ENCODE measurements at regions not wholly inside any gene's neighbourhood (a gene's known extent, or its start where the extent isn't known, plus 50 kb on each side); places are given as distances from the start of the nearest gene placed in this dataset.

DNA sequence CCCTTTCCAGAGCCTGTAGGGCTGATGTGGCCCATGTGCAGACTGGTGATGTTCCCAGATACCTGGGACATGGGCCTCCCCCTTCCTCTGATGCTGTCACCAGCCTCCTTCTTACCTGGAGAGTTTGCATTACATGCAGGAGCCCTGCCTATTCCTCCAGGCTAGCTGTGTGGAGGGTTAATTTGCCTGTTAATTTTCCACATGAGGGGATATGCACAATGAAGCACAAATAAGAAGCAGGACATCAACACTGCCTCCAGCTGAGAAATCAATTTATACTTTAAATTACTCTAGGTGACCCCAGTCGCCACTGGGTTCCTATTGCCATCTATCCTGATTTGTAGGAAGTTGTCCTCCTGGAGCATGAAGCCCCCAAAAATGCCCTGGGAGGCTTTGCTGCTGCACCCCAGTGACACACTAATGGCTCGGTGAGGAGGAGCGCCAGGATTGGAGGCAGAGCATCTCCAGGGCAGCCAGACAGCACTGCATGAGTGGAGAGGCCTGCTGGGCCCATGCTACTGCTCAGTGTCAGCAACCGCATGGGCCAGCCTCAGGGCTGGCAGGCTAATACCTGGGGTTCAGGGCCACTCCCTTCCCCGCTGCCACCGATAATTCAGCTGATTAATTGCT lies 101.6 kb upstream of the USP47 start:
- ATAC-seq, result no peak
- no peak for TF ChIP-seq ZNF70 (CRISPR knock-in tag; IDR thresholded peaks at IDR 0.05)
- TF ChIP-seq PPARA (CRISPR knock-in tag; IDR thresholded peaks at IDR 0.05; ENCODE audit: borderline replicate concordance), result no peak
- TF ChIP-seq CREB5 (CRISPR knock-in tag; IDR thresholded peaks at IDR 0.05; ENCODE audit: low read depth), result no peak
- TF ChIP-seq, protein P1, sequence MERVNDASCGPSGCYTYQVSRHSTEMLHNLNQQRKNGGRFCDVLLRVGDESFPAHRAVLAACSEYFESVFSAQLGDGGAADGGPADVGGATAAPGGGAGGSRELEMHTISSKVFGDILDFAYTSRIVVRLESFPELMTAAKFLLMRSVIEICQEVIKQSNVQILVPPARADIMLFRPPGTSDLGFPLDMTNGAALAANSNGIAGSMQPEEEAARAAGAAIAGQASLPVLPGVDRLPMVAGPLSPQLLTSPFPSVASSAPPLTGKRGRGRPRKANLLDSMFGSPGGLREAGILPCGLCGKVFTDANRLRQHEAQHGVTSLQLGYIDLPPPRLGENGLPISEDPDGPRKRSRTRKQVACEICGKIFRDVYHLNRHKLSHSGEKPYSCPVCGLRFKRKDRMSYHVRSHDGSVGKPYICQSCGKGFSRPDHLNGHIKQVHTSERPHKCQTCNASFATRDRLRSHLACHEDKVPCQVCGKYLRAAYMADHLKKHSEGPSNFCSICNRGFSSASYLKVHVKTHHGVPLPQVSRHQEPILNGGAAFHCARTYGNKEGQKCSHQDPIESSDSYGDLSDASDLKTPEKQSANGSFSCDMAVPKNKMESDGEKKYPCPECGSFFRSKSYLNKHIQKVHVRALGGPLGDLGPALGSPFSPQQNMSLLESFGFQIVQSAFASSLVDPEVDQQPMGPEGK (CRISPR knock-in tag; IDR thresholded peaks at IDR 0.05; ENCODE audit: borderline replicate concordance), result no peak
- no peak for TF ChIP-seq OSR1 (CRISPR knock-in tag; IDR thresholded peaks at IDR 0.05)

GRCh38 chr11:11738370-11738769 lies 103.4 kb upstream of the USP47 start:
- ATAC-seq, result no peak

More at GRCh38 chr11:11738370-11738769, 103.4 kb upstream of the USP47 start:
- TF ChIP-seq ZFP30 (CRISPR knock-in tag; IDR thresholded peaks at IDR 0.05) (no peak), PPARA (CRISPR knock-in tag; IDR thresholded peaks at IDR 0.05; ENCODE audit: borderline replicate concordance) (no peak), TCF4 (CRISPR knock-in tag; IDR thresholded peaks at IDR 0.05; ENCODE audit: borderline replicate concordance) (no peak), RARB (CRISPR knock-in tag; IDR thresholded peaks at IDR 0.05) (no peak), GLIS3 (CRISPR knock-in tag; IDR thresholded peaks at IDR 0.05) (no peak), ZFP3 (CRISPR knock-in tag; IDR thresholded peaks at IDR 0.05) (no peak), ZNF70 (CRISPR knock-in tag; IDR thresholded peaks at IDR 0.05) (no peak), CREB5 (CRISPR knock-in tag; IDR thresholded peaks at IDR 0.05; ENCODE audit: low read depth) (no peak), ESRRG (CRISPR knock-in tag; IDR thresholded peaks at IDR 0.05) (no peak), ISL1 (CRISPR knock-in tag; IDR thresholded peaks at IDR 0.05) (no peak), SNAI2 (CRISPR knock-in tag; IDR thresholded peaks at IDR 0.05) (no peak), CSDC2 (CRISPR knock-in tag; IDR thresholded peaks at IDR 0.05) (no peak), ZNF8 (CRISPR knock-in tag; IDR thresholded peaks at IDR 0.05) (no peak), ZNF565 (CRISPR knock-in tag; conservative IDR thresholded peaks at IDR 0.05; ENCODE audit: low read depth) (no peak)
- TF ChIP-seq, protein P2, sequence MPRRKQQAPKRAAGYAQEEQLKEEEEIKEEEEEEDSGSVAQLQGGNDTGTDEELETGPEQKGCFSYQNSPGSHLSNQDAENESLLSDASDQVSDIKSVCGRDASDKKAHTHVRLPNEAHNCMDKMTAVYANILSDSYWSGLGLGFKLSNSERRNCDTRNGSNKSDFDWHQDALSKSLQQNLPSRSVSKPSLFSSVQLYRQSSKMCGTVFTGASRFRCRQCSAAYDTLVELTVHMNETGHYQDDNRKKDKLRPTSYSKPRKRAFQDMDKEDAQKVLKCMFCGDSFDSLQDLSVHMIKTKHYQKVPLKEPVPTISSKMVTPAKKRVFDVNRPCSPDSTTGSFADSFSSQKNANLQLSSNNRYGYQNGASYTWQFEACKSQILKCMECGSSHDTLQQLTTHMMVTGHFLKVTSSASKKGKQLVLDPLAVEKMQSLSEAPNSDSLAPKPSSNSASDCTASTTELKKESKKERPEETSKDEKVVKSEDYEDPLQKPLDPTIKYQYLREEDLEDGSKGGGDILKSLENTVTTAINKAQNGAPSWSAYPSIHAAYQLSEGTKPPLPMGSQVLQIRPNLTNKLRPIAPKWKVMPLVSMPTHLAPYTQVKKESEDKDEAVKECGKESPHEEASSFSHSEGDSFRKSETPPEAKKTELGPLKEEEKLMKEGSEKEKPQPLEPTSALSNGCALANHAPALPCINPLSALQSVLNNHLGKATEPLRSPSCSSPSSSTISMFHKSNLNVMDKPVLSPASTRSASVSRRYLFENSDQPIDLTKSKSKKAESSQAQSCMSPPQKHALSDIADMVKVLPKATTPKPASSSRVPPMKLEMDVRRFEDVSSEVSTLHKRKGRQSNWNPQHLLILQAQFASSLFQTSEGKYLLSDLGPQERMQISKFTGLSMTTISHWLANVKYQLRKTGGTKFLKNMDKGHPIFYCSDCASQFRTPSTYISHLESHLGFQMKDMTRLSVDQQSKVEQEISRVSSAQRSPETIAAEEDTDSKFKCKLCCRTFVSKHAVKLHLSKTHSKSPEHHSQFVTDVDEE (CRISPR knock-in tag; IDR thresholded peaks at IDR 0.05), result no peak
- TF ChIP-seq, protein P1 (CRISPR knock-in tag; IDR thresholded peaks at IDR 0.05; ENCODE audit: borderline replicate concordance), result no peak
- TF ChIP-seq, protein P3, sequence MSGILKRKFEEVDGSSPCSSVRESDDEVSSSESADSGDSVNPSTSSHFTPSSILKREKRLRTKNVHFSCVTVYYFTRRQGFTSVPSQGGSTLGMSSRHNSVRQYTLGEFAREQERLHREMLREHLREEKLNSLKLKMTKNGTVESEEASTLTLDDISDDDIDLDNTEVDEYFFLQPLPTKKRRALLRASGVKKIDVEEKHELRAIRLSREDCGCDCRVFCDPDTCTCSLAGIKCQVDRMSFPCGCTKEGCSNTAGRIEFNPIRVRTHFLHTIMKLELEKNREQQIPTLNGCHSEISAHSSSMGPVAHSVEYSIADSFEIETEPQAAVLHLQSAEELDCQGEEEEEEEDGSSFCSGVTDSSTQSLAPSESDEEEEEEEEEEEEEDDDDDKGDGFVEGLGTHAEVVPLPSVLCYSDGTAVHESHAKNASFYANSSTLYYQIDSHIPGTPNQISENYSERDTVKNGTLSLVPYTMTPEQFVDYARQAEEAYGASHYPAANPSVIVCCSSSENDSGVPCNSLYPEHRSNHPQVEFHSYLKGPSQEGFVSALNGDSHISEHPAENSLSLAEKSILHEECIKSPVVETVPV (CRISPR knock-in tag; IDR thresholded peaks at IDR 0.05), result no peak
- TF ChIP-seq, protein P4, sequence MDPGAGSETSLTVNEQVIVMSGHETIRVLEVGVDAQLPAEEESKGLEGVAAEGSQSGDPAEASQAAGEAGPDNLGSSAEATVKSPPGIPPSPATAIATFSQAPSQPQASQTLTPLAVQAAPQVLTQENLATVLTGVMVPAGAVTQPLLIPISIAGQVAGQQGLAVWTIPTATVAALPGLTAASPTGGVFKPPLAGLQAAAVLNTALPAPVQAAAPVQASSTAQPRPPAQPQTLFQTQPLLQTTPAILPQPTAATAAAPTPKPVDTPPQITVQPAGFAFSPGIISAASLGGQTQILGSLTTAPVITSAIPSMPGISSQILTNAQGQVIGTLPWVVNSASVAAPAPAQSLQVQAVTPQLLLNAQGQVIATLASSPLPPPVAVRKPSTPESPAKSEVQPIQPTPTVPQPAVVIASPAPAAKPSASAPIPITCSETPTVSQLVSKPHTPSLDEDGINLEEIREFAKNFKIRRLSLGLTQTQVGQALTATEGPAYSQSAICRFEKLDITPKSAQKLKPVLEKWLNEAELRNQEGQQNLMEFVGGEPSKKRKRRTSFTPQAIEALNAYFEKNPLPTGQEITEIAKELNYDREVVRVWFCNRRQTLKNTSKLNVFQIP (CRISPR knock-in tag; IDR thresholded peaks at IDR 0.05; ENCODE audit: borderline replicate concordance, low read depth), result no peak
